ENCODE measurements at regions not wholly inside any gene's neighbourhood (a gene's known extent, or its start where the extent isn't known, plus 50 kb on each side); places are given as distances from the start of the nearest gene placed in this dataset.

DNA sequence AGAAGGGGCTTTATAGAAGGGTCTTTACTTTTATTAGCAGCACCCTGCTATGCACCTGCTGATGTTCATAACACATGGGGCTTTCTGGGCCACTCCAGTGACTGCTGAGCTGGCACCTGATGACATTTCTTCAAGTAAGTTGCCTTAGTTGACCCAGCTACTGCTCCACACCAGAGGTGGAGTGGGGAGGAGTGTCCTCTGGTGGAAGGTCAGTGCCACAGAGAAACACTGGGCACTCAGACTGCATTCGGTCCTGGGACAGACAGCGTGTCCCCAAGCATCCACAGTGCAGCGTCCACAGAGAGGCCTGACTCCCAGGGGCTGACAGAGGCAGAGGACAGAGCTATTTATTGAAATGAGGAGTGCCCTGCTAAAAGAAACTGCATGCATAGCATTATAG lies 74.9 kb upstream of the NSMCE3 start:
- TF ChIP-seq, protein P1, sequence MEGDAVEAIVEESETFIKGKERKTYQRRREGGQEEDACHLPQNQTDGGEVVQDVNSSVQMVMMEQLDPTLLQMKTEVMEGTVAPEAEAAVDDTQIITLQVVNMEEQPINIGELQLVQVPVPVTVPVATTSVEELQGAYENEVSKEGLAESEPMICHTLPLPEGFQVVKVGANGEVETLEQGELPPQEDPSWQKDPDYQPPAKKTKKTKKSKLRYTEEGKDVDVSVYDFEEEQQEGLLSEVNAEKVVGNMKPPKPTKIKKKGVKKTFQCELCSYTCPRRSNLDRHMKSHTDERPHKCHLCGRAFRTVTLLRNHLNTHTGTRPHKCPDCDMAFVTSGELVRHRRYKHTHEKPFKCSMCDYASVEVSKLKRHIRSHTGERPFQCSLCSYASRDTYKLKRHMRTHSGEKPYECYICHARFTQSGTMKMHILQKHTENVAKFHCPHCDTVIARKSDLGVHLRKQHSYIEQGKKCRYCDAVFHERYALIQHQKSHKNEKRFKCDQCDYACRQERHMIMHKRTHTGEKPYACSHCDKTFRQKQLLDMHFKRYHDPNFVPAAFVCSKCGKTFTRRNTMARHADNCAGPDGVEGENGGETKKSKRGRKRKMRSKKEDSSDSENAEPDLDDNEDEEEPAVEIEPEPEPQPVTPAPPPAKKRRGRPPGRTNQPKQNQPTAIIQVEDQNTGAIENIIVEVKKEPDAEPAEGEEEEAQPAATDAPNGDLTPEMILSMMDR (IDR thresholded peaks at IDR 0.05) = no peak
- TF ChIP-seq EZH2 (IDR thresholded peaks at IDR 0.05) = no peak
